Occipital lobe (tissue), 1 donor: ENCODE measurements at regions not wholly inside any gene's neighbourhood (a gene's known extent, or its start where the extent isn't known, plus 50 kb on each side); places are given as distances from the start of the nearest gene placed in this dataset.
"Not testable (repeated sequence)": the region's sequence is repeated elsewhere in the genome, so short reads cannot be mapped to it uniquely, and the experiment has no call there.

ENCODE experiments used
- DNase-seq: peaks from one replicate; lab custom pipeline; 2025; lab: John Stamatoyannopoulos, UW

DNA sequence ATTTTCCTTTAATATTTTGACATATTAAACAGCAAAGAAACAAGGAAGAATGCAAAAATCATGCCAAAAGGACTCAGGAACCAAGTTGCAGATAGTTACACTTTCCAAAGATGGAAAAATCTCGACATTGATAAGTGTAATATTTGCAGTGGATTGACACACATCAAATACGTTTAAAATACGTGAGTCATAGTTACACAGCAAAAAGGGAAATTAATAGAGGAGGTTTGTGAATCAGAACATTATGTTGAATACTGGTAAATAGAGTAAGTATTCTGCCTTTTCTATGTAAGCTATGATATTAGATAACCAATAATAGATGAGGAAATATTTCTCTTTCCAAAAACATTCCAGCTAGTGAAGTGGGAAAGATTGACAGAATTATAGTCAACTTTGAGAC, 1761.3 kb upstream of the IGFBP7 start:
- DNase-seq = no peak

DNA sequence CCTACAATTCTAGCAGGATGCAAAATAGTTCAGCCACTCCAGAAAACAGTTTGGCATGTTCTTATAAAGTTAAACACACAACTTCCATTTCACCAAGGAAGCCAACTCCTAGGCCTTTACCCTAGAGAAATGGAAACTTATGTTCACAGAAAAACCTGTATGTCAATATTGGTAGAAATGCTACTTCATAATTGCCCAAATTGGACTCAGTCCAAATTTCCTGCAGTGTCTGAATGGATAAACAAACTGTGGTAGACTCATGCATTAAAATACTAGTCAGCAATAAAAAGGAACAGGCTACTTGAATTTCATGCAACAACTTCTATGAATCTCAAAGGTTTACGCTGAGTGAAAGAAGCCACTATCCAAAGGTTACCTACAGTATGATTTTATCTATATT, 1738.8 kb upstream of the IGFBP7 start:
- no peak for DNase-seq

DNA sequence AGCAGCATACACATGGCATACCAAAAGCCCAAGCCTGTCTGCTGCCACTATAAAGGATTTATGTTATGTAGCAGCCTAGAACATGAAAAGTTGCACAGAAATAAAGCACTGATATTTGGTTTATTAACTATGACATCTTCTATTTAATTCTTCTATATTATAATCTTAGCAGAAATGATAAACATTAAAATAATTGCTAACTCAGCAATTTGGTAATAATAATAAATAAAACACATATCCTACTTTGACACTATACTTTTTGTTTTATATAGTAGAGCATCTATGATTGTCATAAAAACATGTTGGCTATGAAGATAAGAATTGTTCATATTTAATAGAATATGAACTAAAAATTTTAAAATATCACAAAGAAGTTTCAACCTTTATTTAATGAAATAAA, 1733.3 kb upstream of the IGFBP7 start:
- DNase-seq = no peak

DNA sequence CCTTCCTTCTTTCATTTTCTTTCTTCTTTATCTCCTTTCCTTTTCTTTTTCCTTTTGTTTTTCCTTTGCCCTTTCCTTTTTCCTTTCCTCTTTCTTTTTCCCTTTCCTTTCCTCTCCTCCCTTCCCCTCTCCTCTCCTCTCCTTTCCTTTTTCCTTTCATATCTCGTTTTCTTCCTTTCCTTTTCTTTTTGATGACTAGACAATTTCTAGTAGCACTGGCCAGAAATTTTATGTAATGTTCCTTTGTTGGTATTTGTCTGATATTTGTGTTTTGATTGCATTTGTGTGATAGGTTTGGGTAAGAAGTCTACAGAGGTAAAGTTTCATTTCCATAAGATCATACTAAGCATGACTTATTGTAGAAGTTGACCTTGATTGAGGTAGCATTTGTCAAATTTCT, 1722.9 kb upstream of the IGFBP7 start:
- no peak for DNase-seq

DNA sequence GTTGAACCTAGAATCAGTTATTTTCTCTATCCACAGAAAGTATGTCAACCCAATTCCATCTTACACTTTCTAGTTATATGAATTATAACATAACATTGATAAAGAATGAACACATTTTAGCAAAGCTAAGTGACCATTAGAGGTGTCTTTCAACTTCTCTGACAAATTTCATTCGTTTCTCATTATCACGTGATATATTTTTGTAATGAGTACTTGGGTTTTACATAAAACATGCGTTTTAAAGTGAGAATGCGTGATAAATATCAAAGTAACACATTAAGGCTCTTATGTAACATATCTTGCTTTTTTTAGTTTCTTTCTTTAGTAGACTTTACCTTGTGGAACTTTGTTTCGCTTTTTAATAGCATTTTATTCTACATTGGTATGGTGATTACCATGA, 1715.1 kb upstream of the IGFBP7 start:
- no peak for DNase-seq

DNA sequence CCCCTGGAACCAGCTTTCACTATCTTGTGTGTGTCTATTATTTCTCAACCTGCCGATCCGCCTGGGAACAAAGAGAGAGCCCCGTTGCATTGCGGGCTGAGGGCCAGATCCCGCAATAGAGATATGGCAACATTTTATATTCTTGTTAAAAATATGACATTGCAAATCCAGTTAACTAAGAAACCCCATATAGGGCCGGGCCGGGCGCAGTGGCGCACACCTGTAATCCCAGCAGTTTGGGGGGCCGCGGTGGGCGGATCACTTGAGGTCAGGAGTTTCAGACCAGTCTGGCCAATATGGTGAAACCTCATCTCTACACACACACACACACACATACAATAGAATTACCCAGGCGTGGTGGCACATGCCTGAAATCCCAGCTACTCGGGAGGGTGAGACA, 1708.4 kb upstream of the IGFBP7 start:
- DNase-seq = not testable (repeated sequence)

DNA sequence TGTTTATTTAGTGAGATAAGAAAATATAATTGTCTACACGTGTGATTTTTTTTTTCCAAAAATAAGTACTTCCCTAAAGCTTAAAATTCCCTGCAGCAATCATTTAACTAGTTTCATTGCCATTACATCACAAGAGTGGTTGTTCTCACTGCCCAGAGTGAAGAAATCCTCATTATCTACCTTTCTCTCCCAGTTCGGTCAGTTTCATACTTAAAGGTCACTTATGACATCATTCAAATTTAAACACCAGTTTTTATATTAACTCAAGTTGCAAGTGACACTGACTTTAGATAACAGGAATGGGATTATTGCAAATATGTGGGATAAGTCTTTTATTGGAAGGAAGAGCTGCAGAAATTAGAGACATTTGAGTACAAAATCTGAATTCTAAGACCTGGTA, 1699.8 kb upstream of the IGFBP7 start:
- no peak for DNase-seq

DNA sequence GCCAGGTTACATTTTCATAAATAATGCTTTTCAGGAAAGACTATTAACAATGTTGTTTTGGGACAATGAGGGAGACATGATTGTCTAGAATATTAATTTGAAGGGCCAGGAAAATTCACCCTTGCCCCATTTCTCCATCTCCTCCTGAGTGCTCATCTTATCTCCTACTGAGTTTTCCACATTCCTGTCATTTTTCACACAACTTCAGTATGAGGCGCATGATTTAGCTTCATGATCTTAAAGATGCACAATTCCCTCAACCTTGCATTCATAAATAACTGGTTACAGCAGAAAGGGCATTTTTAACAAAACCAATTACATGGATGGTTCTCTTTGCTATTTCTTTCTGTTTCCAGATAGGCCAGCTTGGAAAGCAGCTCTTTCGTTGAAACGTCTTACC, 1699.2 kb upstream of the IGFBP7 start:
- DNase-seq = no peak

DNA sequence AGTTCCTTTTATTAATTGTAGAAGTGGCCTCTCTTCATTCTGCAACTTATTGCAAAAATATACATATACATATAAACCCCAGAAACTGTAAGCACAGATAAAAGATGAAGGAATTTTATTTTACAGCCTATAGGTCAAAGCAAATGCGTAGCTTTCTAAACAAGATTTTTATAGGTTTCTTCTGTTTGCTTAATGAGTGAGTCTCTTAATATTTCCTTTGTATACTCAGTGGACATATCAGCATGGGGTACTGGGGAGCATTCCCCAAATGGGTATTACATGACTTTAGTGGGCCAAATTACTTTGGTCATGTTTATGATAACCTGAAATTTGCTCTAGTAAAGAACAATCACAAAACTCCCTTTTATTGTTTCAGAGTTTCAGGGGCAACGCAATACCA, 1698.6 kb upstream of the IGFBP7 start:
- DNase-seq = no peak

DNA sequence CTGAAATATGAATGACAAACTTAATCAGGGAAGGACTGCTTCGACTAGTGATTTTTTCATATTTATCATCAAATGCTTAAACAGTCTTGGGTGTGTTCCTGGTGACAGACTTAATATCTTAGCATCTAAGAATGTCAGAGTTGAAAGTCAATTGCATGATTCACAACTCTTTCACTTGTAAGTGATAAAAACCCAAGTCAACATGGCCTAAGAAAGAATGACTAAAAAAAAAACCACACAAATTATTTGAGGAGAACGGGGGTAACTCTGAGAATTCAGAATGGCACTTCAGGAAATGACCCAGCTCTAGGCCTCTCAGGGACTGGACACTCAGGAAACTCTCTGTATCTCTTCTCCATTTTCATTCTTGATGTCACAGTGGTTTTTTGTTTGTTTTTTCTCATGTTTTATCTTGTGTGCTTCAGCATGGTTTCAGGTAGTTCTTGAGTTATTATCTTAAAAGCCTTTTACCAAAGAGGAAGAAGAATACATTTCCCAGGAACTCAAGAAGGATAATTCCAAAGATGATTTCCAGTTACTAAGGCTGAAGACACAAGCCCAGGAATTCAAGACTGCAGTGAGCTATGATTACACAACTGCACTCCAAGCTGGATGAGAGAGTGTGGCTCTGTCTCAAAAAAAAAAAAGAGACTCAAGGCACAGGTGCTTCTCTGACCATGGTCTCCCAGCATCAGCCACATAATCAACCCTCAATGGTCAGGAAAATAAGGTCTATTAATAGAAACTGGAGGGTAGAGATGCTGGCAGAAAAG, 1697.8 kb upstream of the IGFBP7 start:
- no peak for DNase-seq

DNA sequence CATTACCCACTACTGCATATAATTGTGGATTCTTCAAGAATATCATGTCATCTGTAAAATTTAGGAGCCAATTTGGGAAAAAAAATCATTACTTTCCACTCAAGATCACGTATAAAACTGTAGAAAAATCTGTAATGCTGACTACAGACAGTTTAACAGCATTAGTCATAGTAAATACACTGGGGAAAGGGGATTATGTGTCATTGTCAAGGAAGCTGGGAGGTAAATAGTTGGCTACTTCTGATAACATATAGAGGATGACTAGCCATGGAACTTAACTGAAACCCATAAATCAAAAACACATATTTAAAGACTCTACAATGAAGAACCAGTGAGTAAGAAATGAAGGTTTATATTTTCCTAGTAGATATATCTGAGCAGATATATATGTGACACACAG, 1666.4 kb upstream of the IGFBP7 start:
- no peak for DNase-seq

DNA sequence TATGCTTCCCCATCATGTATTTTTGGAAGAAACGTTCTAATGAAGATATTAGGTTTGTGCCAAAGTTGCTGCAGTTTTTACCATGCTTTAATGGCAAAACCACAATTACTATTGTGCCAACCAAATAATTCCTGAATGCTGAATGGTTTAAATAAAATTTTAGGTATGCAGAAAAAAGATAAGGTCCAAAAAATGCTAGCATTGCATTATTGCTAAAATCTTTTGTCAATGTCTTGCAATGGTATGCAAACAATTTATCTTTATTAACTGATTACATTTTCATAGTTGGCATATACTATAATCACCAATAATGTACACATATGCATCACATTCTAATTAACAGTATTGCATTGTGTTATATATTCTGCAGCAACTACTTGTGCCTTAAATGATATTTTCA, 1657.4 kb upstream of the IGFBP7 start:
- no peak for DNase-seq

DNA sequence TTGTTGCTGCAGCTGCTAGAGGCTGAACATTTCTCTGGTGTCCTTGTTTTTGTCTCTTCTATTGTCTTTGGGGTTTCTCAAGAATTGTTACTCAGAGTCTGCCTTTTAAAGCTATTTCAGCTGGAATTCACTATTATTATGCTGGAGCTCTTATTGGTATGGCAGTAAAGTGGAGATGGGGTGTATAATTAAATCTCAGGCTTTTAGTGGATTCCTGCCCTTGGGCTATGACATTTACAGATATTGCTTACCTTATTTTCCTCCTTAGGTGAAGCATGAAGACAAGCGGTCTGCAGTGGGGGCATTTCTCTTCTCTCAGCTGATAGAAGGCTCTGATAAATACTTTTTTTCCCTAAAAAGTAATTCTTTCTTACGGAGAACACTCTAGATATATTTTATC, 1656.6 kb upstream of the IGFBP7 start:
- DNase-seq = no peak

DNA sequence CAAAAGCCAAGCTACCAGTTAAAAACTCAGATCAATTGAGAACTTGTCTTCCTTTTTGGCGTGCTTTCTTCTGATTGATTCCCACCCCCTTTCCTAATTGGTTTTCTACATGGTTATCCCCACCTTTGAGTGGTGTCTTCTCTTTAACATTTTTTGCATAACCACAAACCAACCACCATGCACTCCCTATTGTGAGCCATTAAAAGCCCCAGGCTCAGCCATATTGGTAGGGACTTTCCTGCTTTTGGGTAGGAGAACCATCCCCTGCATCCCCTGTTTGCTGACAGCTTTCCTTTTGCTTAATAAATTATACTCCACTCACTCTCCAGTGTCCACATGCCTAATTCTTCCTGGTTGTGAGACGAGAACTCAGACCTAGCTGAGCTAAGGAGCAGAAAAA, 1651.4 kb upstream of the IGFBP7 start:
- no peak for DNase-seq

DNA sequence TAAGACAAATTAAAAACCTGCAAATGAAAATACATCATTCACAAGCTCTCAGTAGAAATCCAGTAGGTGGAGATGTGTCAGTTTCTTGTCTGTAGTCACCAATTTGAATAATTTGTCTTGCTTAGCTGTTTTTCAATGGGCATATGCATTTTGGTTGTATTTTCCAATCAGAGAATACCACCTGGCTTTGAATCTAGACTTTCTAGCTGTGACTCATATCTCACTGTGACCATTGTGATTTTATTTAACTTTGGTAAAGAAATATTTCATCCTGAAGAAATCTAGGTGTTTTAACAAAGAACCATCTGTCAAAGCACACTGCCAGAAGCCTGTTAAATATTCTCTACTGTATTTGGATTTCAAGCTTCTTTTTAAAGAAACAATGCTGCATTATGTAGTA, 1650.6 kb upstream of the IGFBP7 start:
- no peak for DNase-seq

DNA sequence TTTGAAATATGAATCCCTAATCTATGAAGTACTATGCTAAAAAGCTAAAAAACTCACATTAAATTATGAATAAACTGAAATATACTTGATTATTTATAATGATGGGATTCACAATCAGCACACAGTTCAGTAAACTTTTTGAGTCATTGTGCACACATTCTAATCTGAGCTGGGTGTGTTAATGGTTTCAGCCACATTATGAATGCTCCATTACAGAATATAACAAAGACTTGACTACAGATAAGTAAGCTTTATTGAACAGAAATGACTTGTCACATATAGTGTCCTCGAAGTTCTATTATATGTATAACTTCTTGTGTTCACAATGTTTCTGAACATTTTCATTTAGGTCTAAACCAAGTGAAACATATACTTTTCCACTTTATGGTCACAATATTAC, 1649.9 kb upstream of the IGFBP7 start:
- DNase-seq = no peak

DNA sequence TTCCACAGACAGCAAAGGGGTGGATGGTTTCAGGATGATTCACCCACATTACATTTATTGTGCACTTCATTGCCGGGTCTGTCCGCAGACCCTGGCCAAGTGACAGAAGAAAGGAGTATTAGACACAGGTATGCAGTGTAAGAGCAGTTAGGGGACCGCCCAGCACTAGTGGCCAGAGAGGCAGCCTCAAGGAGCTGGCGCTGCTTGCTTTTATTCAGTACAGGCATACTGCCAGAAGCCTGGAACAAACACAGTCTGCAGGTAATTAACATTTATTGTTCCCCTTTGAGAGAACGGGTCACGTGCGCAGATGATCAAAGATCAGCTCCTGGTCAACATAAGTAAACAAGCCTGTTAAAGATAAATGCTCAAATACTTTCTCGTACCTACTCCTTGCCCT, 1639.0 kb upstream of the IGFBP7 start:
- no peak for DNase-seq

DNA sequence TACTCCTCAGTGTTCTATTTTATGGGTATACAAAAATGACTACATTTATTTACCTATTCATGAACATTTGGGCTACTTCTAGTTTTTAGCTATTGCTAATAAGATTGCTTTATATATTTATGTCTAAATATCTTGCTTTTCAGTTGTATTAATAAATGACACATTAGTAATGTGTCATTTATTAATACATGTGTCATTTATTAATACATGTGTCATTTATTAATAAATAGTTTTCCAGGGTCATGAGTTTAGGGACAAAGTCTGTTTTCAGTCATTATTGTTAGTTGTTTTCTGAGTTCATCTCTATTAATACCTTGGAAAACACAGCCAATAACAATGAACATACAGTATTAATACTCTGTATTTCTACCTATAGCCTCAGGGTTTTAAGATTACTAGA, 1630.7 kb upstream of the IGFBP7 start:
- DNase-seq = no peak

DNA sequence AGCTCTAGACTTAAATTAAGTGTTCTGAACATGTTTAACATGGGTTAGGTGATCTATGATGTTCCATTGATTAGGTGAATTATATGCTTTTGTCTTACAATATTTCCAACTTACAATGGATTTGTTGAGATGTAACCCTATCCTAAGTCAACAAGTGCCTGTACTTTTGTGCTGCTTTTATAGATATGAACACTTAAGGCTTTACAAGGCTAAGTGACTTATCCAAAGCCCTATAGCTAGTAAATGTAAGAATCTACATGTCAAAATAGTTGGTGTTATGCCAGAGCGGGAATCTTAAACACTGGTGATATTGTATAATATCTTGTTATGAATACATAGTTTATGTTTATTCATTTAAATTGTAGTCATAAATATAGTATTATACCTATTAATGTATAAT, 1629.1 kb upstream of the IGFBP7 start:
- no peak for DNase-seq

DNA sequence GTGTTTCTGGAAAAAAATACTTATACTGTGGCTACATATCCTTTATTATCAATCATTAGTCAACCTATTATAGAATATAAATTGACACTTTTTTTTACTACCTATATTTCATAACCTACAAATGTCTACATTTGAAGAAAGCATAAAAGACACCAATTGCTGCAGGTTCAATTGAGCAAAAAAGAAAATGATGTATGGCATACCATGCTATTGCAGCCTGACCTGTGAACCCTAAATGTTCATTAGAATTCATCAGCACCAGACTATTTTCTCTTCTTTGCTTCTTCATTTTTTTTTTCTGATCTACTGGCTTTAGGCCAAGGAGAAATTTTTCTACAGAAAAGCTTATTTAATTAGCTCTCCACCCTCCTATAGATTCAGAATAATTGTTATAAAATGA, 1628.2 kb upstream of the IGFBP7 start:
- no peak for DNase-seq

DNA sequence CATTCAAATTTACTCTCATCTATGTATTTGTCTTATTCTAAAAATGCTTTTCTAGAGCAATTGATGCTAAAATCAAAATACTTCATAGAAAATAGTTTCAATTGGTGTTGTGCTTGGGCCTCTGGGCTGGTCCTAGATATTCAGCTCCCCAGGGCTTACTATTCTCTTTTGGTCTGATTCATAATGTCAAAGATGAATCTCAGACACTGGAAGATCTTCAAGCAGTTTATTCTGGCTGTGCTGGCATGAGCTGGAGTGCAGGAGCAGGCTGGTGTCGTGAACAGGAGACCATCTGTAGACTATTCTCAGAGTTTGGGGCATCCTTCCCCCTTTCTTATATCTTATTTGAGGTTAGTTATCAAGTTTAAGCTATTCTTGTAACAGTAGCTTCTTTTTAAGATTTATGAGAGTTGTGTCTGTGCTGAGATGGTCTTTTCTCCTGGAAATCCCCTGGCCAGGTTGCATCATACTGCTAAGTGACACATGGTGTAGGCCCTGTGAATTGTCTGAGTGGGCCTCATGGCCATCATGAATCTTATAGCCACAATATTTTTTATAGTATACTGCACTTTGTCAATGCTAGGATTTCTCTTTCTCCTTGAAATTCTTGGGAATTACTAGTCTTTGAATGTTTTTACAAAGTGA, 1624.0 kb upstream of the IGFBP7 start:
- DNase-seq = no peak

DNA sequence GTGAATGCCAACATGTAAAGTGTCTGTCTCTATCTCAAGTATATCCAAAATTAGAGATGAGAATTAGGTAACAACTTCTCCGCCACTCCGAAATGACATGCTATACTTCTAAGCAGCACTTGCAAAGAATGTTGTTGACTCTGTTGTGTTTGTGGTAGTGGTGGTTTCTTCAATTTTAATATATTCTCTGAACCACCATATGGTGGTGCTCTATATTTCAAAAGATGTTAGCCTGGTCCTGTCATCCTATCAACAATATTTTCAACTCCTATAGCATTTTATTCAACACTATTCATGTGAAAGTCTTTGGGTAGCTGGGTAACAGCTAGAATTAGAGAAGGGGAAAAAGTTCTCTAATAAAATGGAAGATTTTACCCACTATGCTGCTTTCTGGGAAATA, 1622.8 kb upstream of the IGFBP7 start:
- no peak for DNase-seq

DNA sequence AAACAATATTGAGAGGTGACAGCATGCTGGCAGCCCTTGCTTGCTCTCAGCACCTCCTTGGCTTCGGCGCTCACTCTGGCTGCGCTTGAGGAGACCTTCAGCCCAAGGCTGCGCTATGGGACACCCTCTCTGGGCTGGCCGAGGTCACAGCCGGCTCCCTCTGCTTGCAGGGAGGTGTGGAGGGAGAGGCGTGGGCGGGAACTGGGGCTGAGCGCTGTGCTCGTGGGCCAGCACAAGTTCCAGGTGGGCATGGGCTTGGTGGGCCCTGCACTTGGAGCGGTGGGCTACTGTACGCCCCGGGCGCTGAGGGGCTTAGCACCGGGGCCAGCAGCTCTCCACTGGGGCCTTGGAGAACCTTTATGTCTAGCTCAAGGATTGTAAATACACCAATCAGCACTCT, 1613.8 kb upstream of the IGFBP7 start:
- DNase-seq = no peak

DNA sequence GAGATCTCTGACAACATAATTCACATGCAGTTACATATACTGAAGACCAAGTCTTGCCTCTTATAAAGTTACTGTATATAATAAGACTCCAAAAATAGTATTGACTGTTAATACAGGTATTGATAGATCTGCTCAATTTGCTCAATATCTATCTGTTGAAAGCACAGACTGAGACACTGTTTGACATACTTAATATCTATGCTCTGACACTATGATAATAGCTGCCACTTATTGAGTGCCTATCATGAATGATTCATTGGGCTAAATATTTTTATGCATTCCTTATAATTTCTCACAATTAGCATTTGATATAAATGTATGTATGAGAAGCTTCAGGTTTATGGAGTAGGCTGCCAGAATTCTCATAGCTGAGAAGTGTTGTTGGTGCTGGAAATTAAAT, 1600.9 kb upstream of the IGFBP7 start:
- no peak for DNase-seq
